ENCODE measurements at regions not wholly inside any gene's neighbourhood (a gene's known extent, or its start where the extent isn't known, plus 50 kb on each side); places are given as distances from the start of the nearest gene placed in this dataset.

- TF ChIP-seq BHLHE40 (IDR thresholded peaks at IDR 0.05; ENCODE audit: borderline replicate concordance) (no peak), ZNF384 (IDR thresholded peaks at IDR 0.05) (no peak), ELF4 (IDR thresholded peaks at IDR 0.05) (no peak)
These were observed 1013.9 kb upstream of the GYPC start for GRCh38 chr2:125642032-125642431.

Data from HEK293T (cell line).